IPS-18c (cell line): ENCODE measurements at regions not wholly inside any gene's neighbourhood (a gene's known extent, or its start where the extent isn't known, plus 50 kb on each side); places are given as distances from the start of the nearest gene placed in this dataset.

Experiments used
- H3K4me3 ChIP-seq: 2 replicates; pipeline ENCODE4 v1.7.0; 2013; ENCODE audit warnings: low read depth, mild to moderate bottlenecking, low read length, moderate library complexity; ENCODE audit not compliant: insufficient read depth
- H3K9me3 ChIP-seq: one replicate; pipeline ENCODE4 v1.6.1; 2013; ENCODE audit warnings: mild to moderate bottlenecking, low read length, moderate library complexity; ENCODE audit not compliant: control insufficient read depth, insufficient read depth

- Histone ChIP-seq H3K4me3 (no peak overlapping the region), H3K9me3 (peaks cover 3% of the 10 kb centered on the region)
These were observed 180.6 kb upstream of the MYL2 start for GRCh38 chr12:111101003-111101402.

- H3K9me3 ChIP-seq, result peaks cover 3% of the 10 kb centered on the region
- H3K4me3 ChIP-seq, result no peak overlapping the region
These were observed 180.2 kb upstream of the MYL2 start for GRCh38 chr12:111100554-111100953.

- Histone ChIP-seq H3K9me3 (peaks cover 3% of the 10 kb centered on the region), H3K4me3 (no peak overlapping the region)
These were observed 179.6 kb upstream of the MYL2 start for GRCh38 chr12:111100003-111100402.

GRCh38 chr12:111099186-111099585 is 178.8 kb upstream of the MYL2 start:
- Histone ChIP-seq H3K4me3 (no peak overlapping the region), H3K9me3 (peaks cover 3% of the 10 kb centered on the region)

GRCh38 chr12:111094157-111095010 is 174.0 kb upstream of the MYL2 start:
- Histone ChIP-seq H3K4me3 (no peak overlapping the region), H3K9me3 (no peaks in the 10 kb centered on the region)

DNA sequence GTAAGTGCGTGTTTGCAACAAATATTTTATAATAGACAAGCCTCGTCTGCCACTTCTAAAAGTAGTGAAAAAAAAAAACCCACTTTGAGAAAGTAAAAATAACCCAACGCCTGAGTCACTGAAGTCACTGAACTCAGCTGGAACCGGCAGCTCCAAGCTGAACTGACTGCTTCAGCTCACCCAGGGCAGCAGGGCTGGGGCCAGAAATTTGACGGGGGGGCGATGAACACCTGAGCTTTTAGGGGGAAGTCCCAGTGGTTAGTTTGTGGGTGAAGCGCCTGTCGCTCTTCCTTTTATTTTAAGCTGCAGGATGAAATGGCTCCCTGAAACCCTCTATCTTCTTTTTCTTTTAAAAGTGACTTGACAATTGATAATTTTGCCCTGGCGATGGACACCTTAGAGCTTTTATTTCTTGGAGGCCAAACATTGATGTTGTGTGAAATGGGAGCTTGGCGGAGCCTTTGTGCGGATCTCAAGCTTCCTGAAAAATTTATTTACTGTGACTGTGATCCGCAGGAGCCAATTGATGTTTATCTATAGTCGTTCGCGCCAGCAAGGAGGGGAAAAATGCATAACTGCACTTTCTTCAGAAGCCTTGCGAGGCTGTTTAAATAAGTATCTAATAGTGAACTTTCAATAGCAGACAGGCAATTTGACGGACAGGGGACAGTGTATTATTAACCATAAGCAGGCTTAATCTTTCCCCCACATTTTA is 173.2 kb upstream of the MYL2 start:
- no peaks in the 10 kb centered on the region for H3K9me3 ChIP-seq
- H3K4me3 ChIP-seq, result no peak overlapping the region

GRCh38 chr12:111091051-111091450 is 170.7 kb upstream of the MYL2 start:
- Histone ChIP-seq H3K4me3 (no peak overlapping the region), H3K9me3 (no peaks in the 10 kb centered on the region)

DNA sequence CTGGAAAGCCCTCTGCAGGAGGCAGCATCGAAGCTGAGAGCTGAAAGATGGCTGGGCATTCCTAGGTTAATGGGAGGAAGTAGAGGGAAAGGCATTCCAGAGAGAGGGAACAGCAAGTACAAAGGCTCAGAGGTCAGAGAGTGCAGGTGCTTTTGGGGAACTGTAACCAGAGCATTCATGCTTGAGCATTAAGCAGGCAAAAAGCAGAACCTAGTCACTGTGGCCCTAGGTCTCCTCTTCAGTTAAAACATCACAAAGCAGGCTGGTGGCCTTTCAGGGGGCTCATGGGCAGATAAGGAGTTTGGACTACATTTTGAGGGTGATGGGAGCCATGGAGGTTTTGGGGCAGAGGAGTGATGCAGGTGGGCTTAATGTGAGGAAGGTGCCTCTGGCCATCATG is 169.2 kb upstream of the MYL2 start:
- no peaks in the 10 kb centered on the region for H3K9me3 ChIP-seq
- no peak overlapping the region for H3K4me3 ChIP-seq

GRCh38 chr12:111088409-111088808 is 168.0 kb upstream of the MYL2 start:
- Histone ChIP-seq H3K9me3 (no peaks in the 10 kb centered on the region), H3K4me3 (no peak overlapping the region)

GRCh38 chr12:111086947-111087700 is 166.7 kb upstream of the MYL2 start:
- Histone ChIP-seq H3K9me3 (no peaks in the 10 kb centered on the region), H3K4me3 (no peak overlapping the region)

- Histone ChIP-seq H3K9me3 (no peaks in the 10 kb centered on the region), H3K4me3 (no peak overlapping the region)
These were observed 164.7 kb upstream of the MYL2 start for GRCh38 chr12:111085096-111085495.

- no peaks in the 10 kb centered on the region for H3K9me3 ChIP-seq
- H3K4me3 ChIP-seq, result no peak overlapping the region
These were observed 164.2 kb upstream of the MYL2 start for GRCh38 chr12:111084605-111085004.

- H3K9me3 ChIP-seq, result no peaks in the 10 kb centered on the region
- H3K4me3 ChIP-seq, result no peak overlapping the region
These were observed 163.8 kb upstream of the MYL2 start for GRCh38 chr12:111084158-111084557.

- no peak overlapping the region for H3K4me3 ChIP-seq
- no peaks in the 10 kb centered on the region for H3K9me3 ChIP-seq
These were observed 161.2 kb upstream of the MYL2 start for GRCh38 chr12:111081600-111081999.

DNA sequence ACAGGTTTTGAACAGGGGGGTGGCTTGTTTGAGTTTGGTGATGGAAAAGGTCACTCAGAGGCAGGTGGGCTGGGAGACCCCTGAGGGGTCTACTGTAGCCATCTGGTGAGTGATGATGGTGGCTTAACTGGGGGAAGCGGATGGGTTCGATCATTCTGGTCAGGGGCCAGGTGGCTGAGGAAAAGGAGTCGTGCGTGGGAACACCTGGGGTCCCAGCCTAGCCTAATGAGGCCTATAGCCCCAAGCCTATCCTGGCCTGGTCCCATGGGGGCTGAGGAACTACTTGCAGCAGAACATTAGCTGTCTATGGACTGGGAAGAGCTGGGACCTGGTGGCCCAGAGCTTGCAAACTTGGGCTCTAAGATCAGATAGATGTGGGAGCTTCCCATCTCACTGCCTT is 158.4 kb upstream of the MYL2 start:
- no peaks in the 10 kb centered on the region for H3K9me3 ChIP-seq
- no peak overlapping the region for H3K4me3 ChIP-seq

GRCh38 chr12:111076611-111077451 is 156.5 kb upstream of the MYL2 start:
- no peaks in the 10 kb centered on the region for H3K9me3 ChIP-seq
- H3K4me3 ChIP-seq, result no peak overlapping the region

DNA sequence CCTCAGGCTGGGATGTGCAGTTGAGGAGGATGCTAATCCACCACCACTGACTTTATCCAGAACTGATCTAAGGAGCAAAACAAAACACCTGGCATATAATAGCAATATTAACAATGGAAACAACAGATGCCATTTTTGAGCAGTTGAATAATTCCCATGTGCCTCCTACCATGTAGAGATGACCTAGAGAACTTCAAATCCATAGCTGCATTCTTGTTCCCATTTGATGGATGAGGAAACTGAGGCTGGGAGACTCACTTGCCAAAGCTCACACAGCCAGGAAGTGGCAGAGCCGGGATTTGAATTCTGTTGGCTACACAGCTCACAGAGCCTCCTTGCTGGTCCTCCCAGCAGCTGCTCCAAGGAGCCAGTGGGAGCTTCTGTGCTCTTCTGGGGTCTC is 155.8 kb upstream of the MYL2 start:
- no peaks in the 10 kb centered on the region for H3K9me3 ChIP-seq
- H3K4me3 ChIP-seq, result no peak overlapping the region
